LHCN-M2 (cell line): ENCODE measurements at regions not wholly inside any gene's neighbourhood (a gene's known extent, or its start where the extent isn't known, plus 50 kb on each side); places are given as distances from the start of the nearest gene placed in this dataset.
"Not testable (repeated sequence)": the region's sequence is repeated elsewhere in the genome, so short reads cannot be mapped to it uniquely, and the experiment has no call there.

ENCODE experiments used
- DNase-seq: peaks from one replicate; pipeline ENCODE4 v3.0.0-alpha.2; 2012; ENCODE audit warnings: low read depth

DNA sequence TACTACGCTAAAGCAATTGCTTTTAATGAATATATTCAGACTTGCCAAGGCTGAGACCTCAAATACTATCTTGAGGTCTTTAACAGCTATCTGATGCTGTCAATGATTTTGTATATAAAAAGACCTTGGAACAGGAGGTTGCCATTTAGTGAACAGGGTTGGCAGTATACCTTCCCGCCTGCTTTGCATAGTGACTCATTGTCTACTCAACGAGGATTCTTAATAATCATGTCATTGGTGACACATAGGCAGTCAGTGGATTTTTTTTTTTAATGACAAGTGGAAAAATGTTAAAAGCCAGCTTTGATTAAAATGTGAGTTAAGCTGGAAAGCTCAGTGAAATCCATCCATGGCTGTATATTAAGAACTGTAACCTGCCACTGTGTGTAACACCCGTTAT is 164.0 kb downstream of the ASMT start:
- no peak for DNase-seq

DNA sequence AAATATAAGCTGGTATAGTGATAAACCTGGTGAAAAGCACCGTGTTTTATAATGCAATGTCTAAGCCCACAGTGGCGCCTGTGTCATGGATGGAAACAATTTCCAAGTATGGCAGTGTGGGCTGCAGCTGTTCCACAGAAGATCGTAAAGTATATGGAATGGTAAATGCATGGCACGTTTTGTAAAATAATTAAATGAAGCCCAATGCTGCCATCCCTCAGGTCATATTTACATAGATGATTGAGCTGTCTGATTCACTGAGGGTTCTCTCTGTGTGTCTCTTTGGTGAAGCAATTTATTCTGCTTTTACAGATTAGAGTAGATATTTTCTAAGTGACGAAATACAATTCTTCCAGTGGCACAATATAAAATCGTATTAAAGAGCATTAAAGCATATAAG is 164.8 kb downstream of the ASMT start:
- DNase-seq: no peak

DNA sequence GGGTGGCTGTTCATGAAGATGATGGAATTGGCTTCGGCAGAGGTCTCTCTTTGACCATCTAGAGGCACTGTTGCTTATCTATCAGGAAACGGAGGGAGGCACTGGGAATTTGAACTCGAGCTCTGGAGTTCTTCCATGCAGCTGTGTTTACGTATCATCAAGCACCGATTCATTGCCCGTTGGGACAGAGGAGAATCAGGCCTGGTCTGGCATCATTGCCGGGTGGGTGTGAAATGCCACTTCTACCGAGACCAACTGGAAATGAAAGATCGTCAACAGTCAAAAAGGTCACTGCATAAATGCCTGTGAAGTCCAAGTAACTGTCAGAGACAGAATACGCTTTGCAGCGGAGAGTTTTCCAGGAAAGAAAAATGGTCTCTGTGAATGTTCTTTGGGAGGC is 166.9 kb downstream of the ASMT start:
- no peak for DNase-seq

DNA sequence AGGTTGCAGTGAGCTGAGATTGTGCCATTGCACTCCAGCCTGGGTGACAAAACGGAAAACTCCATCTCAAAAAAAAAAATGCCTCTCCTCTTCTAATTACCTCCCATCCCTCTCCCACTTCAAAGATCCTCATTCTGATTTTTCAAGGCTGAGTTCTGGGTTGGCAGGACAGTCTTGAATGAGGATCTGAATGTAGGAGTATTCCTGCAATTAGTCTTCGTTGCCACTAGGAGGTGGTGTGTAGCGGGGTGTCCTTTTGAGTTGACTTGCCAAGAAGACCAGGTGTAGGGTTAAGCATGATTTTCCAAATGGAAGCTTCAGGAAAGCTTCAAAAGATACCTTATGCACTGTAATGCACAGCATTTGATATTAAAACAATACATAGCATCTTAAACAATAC is 169.9 kb downstream of the ASMT start:
- no peak for DNase-seq

DNA sequence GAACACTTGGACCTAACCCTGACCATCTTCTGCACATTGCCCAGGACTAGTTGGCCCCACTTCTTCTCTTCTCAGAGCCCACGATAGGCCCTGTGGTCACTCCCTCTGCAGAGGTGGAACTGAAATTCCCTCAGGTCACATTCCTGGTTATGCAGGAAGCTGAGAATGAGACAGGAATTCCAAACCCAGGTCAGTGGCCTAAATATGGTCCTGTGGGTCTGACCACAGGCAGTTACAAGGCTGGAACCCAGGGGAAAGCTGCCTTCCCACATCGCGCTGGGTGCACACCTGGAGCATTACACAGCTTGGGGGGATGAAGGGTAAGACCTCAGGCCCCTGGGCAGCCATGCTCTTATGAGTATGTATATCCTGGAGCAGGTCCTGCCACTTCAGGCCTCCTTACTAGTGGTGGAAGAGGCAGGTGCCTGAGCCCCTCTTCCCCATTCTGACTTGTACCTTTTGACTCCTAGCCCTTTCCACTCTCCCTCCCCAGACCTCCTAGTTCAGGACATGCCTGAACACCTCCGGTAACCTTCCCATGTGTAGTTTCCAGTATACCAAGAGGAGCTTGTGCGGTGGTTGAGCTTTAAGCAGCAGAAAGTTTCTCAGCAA is 173.5 kb downstream of the ASMT start:
- no peak for DNase-seq

DNA sequence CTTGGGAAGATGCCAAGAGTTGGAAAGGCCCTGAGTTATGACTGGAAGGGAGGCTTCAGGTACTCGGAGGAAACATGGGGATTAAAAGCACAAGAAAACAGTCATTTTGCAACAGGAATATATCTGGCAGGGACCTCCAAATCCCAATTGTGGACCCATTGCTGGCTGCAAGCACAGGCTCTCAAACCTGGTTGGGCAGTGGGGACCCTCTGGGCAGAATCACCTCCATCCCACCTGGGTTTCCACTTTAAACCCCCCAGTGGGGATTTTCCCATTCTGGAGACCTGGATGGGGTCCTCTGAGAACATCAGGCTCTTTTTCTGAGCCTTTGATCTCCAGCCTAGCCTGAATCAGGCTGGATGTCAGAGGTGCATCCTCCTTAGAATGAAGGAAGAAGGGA is 177.8 kb downstream of the ASMT start:
- no peak for DNase-seq

DNA sequence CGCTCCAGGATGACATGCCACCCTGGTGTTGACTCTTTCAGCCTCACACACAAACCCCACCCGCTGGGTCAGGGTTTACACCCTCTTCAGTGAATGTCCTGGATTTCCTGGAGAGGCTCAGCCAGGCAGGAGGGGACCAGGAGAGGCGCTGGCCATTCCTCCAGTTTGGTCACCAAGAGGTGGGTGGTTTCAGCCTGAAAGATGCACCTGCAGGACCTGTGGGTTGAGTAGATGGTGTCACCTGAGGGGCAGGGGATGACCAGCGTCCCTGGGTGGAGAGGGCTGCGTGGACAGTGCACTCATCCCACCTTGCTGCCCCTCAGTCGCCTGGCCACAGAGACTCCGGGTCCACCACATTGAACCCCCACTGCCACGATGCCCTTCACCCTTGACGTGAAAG is 179.7 kb downstream of the ASMT start:
- DNase-seq: no peak

DNA sequence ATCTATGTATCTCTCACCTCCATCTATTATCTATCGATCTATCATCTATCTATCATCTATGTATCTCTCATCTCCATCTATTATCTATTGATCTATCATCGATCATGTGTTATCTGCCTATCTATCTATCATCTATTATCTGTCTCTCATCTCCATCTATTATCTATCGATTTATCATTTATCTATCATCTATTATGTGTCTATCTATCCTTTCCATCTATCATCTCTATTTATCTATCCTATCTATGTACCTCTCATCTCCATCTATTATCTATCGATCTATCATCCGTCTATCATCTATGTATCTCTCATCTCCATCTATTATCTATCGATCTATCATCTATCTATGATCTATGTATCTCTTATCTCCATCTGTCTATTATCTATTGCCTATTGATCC is 188.1 kb downstream of the ASMT start:
- no peak for DNase-seq

DNA sequence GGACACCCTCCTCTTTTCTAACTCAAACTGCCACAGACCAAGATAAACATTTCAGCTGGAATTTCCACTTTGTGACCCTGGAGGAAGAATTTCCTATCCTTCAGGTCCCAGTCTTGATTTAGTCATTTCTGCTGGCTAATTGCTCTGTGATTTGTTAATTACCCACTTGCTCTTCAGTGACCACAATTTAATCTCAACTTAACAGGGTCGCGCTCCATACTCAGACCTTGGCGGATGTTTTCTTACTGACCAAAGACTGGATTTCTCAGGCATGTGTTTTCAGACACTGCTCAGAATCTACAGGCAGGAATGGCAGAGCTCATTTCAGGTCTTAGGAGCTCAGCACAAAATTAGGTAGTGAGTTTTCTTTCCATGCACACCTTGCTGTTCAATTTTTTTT is 188.9 kb downstream of the ASMT start:
- no peak for DNase-seq

DNA sequence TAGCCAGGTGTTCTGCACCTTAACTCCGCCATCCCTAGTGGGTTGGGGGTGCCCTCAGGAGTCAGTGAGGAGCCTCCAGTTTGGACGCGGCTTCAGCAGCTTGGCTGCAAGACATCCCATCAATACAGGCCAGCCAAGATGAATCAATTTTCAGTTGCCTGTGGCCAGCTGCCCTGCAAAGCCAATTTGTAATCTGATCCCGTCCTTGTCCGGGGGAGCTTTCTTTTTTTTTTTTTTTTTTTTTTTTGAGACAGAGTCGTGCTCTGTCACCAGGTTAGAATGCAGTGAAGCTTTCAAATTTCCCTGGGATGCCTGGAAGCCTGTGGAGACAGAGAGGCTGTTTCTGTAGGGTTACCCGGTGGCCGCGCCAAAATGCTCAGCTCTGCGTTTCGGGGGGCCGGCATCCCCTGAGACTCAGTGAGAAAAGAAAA is 192.5 kb downstream of the ASMT start:
- DNase-seq: peak; percentile 17

DNA sequence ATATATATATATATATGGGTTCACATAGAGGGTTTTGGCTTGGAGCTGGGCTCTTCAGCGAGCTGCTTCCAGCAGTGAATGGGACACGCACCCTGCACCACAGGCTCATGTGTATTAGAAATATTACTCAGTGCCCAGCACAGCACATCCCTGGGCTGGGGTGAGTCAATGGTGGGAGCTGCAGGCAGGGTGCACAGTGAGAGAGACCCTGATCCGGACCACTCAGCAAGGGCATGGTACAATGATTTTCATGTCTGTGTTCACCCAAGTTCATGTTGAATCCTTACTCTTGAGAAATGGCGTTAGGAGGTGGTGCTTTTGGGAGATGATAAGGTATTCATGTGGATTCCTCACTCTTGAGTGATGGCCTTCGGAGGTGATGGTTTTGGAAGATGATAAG is 194.7 kb downstream of the ASMT start:
- no peak for DNase-seq

DNA sequence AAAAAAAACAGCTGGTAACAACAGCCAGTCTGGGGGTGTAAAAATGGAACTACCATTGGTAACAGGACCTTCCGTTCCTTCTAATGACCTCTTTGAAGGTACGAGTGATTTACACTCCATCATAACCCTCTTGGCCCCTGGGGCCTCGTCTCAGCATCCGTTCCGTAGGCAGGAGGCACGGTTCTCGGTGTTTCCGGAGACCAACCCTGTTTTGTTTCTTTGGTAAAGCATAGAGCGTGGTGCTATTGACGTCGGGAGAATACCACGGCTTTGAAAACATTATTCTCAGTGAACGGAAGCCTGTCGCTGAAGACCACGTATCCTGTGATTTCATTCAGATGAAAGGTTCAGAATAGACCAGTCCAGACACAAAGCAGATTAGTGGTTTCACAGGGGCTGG is 198.9 kb downstream of the ASMT start:
- DNase-seq: no peak

DNA sequence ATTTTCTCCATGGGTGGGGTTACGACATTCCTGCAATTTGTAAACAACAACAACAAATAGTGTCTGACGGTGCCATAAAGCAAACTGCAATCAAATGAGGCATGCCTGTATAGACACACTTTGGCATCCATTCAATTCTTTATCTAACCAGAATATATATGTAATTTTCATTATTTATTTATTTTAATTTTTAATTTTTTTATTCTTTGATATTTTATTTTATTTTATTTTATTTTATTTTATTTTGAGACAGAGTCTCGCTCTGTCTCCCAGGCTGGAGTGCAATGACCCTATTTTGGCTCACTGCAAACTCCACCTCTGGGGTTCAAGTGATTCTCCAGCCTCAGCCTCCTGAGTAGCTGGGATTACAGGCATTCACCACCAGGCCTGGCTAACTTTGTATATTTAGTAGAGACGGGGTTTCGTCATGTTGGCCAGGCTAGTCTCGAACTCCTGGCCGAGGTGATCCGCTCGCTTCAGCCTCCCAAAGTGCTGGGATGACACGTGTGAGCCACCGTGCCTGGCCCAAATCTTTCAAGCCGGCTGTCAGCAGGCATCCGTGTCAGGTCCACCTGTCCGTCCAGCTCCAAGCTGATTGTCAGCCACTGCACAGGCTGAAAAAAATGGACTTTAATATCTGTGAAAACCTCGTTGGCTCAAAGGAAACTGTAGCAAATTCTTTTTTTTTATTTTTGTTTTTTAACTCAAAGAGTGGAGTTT is 200.8 kb downstream of the ASMT start:
- DNase-seq: no peak

DNA sequence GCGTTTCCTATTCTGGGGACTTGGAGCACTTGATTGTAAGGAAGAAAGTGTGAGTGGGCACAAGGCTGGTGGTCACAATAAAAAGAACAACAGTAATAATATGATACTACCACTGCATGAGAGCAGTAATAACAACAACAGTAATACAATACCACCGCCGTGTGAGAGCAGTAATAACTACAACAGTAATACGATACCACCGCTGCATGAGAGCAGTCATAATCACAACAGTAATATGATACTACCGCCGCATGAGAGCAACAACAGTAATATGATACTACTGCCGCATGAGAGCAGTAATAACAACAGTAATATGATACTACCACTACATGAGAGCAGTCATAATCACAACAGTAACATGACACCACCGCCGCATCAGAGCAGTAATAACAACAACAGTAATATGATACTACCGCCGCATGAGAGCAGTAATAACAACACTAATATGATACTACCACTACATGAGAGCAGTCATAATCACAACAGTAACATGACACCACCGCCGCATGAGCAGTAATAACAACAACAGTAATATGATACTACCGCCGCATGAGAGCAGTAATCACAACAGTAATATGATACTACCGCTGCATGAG is 201.6 kb downstream of the ASMT start:
- peak; percentile 3 for DNase-seq

DNA sequence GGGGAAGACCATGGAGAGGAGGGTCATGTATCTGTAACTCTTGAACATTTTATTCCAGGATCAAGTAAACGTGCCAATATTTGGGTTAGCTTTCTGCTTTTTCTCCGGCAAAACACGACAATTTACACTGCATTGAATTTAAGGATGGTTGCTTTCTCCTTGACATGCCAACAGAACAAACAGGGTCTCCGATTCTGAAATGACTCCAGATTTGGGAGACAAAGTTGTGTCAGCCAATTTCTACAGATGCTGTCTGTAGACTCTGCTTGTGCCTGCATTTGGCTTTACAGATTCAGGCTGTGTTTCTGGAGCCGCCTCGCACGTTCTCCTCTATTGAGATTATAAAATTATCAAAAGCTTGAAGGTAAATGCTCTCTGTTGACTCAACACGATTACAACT is 207.0 kb downstream of the ASMT start:
- no peak for DNase-seq

DNA sequence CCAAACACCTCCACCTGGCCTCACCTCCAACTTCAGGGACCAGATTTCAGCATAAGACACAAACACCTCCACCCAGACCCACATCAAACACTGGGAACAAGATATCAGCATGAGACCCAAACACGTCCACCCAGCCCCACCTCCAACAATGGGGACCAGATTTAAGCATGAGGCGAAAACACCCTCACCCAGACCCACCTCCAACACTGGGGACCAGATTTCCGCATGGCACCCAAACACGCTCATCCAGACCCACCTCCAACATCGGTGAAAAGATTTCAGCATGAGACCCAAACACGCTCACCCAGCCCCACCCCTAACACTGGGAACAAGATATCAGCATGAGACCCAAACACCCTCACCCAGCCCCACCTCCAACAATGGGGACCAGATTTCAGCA is 210.0 kb downstream of the ASMT start:
- DNase-seq: no peak

DNA sequence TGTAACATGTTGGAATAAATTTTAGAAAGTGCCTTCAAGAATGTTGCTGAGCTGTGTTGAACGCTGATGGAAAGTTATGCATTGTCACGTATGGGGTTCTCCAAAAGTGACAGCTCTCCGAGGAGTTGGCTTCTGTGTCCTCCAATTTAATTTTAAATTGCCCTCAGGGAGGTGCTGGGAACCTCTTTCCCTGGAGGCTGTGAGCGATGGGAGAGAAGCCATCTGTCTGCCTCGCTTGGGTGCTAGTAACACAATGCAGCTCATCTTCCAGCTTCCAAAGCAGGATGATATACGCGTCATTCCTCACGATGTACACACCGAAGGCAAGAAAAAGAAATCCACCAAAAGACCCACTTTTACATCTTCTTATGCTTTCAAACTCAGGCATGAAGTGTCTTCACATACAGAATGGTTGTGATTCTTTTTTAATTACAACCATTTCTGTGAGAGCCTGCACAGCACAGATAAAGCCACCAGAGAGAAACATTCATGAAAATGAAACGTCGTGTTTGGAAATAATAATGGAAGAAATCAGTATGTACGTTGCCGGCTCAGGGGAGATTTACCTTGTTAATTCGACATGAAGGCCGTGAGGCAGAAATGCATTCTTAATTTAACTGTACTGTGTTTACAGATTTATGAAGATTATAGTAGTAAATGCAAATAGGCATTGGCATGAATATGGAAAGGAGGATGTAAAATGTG is 218.9 kb downstream of the ASMT start:
- no peak for DNase-seq

DNA sequence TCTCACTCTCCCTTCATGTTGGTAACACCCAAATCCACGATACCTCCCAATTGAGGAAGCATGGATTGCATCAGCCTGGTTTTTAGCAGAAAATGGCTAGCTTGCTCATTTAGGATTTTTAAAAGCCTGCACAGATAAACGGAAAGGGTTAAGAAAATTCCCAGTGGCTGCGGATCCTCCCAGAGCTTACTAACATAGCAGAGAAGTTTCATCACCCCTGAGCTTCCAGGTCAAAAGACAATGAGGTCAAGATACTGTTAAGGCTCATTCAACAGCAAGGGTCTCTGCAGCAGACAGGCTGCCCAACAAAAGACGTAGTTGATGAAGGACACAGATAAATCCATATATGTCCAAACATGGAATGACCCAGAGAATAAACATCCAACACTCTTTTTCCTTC is 220.2 kb downstream of the ASMT start:
- no peak for DNase-seq

DNA sequence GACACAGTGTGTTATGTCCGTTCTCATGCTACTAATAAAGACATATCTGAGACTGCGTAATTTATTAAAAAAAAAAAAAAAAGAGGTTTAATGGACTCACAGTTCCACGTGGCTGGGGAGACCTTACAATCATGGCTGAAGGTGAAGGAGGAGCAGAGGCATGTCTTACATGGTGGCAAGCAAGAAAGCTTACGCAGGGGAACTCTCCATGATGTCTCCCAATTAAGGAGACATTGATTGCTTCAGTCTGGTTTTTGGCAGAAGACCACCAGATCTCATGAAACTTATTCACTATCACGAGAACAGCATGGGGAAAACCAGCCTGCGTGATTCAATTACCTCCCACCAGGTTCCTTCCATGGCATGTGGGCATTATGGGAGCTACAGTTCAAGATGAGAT is 221.8 kb downstream of the ASMT start:
- DNase-seq: no peak

DNA sequence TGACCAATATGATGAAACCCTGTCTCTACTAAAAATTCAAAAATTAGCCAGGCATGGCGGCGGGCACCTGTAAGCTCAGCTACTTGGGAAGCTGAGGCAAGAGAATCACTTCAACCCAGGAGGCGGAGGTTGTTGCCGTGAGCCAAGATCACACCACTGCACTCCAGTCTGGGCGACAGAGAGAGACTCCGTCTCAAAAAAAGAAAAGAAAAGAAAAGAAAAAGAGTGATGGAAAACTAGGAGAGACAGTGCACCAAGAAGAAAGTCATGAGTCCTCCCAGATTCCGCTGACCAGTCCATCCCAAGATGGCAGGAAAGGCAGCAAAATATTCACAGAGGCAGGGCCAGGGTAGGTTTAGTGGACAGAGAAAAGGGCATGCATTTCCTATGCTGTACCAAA is 226.9 kb downstream of the ASMT start:
- no peak for DNase-seq

DNA sequence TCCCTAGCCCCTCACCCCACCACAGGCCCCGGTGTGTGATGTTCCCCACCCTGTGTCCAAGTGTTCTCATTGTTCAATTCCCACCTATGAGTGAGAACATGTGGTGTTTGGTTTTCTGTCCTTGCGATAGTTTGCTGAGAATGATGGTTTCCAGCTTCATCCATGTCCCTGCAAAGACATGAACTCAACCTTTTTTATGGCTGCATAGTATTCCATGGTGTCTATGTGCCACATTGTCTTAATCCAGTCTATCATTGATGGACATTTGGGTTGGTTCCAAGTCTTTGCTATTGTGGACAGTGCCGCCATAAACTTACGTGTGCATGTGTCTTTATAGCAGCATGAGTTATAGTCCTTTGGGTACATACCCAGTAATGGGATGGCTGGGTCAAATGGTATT is 232.1 kb downstream of the ASMT start:
- not testable (repeated sequence) for DNase-seq

DNA sequence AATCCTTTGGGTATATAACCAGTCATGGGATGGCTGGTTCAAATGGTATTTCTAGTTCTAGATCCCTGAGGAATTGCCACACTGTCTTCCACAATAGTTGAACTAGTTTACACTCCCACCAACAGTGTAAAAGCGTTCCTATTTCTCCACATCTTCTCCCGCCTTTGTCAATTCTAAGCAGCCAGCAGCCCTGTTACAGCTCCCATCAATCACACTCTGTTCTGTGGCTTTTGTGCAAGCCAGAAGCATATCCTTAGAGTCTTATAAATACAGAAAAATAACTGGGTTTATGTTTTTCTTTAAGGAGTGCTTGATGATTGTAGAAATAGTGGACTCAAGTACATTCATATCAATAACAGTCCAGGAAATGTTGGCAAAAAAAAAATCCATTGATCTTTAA is 232.9 kb downstream of the ASMT start:
- not testable (repeated sequence) for DNase-seq

DNA sequence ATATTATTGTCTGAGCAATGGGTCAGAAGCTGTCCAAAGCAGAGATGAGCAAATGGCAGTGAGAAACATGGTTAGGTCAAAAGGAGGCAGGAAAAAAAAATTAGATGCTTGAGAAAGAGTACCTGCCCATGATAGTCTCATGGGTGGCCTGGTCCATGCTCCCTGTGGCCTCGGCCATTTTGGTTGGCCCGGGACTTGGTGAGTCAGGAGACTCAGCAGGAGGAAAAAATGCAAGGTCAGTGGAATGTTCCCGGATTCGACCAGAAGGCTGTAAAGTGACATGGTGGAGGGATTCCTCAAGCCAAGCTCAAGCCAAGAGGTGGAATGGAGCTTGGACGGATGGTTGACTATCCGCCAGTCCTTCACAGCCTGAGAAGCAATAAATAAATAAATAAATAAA is 236.7 kb downstream of the ASMT start:
- DNase-seq: no peak
